ENCODE measurements at regions not wholly inside any gene's neighbourhood (a gene's known extent, or its start where the extent isn't known, plus 50 kb on each side); places are given as distances from the start of the nearest gene placed in this dataset.

- Histone ChIP-seq H3K4me1 (no peaks in the 10 kb centered on the region), H3K4me3 (no peak overlapping the region), H3K9ac (ENCODE audit: low read depth in 2 of 2, low read length in 2 of 2) (no peak overlapping the region), H3K27ac (no peak overlapping the region), H3K27me3 (no peaks in the 10 kb centered on the region), H3K36me3 (no peaks in the 10 kb centered on the region), H3K9me3 (no peaks in the 10 kb centered on the region)
- intact Hi-C loops (cut with DNase I) = no loop called here
- TF ChIP-seq CTCF (IDR thresholded peaks at IDR 0.05) = no peak
- DNase-seq = no peak
These were observed 493.9 kb upstream of the MARCKS start for GRCh38 chr6:113363048-113363798.

GRCh38 chr6:113363866-113364265 is 493.3 kb upstream of the MARCKS start:
- no peak overlapping the region for H3K9ac ChIP-seq (ENCODE audit: low read depth in 2 of 2, low read length in 2 of 2)
- no peak for TF ChIP-seq CTCF (IDR thresholded peaks at IDR 0.05)
- no peaks in the 10 kb centered on the region for H3K27me3 ChIP-seq
- no peaks in the 10 kb centered on the region for H3K4me1 ChIP-seq
- no peak overlapping the region for H3K4me3 ChIP-seq
- no peak for DNase-seq
- no peaks in the 10 kb centered on the region for H3K9me3 ChIP-seq
- H3K36me3 ChIP-seq = no peaks in the 10 kb centered on the region
- intact Hi-C loops (cut with DNase I) = no loop called here
- no peak overlapping the region for H3K27ac ChIP-seq

GRCh38 chr6:113364766-113365165 is 492.4 kb upstream of the MARCKS start:
- Histone ChIP-seq H3K9ac (ENCODE audit: low read depth in 2 of 2, low read length in 2 of 2) (no peak overlapping the region), H3K4me3 (no peak overlapping the region), H3K27ac (no peak overlapping the region), H3K9me3 (no peaks in the 10 kb centered on the region), H3K4me1 (no peaks in the 10 kb centered on the region), H3K36me3 (no peaks in the 10 kb centered on the region), H3K27me3 (no peaks in the 10 kb centered on the region)
- DNase-seq = no peak
- intact Hi-C loops (cut with DNase I) = no loop called here
- no peak for TF ChIP-seq CTCF (IDR thresholded peaks at IDR 0.05)

- no peak for DNase-seq
- H3K4me3 ChIP-seq = no peak overlapping the region
- H3K4me1 ChIP-seq = no peaks in the 10 kb centered on the region
- H3K9ac ChIP-seq (ENCODE audit: low read depth in 2 of 2, low read length in 2 of 2) = no peak overlapping the region
- H3K27ac ChIP-seq = no peak overlapping the region
- no peaks in the 10 kb centered on the region for H3K9me3 ChIP-seq
- H3K36me3 ChIP-seq = no peaks in the 10 kb centered on the region
- no peaks in the 10 kb centered on the region for H3K27me3 ChIP-seq
- no peak for TF ChIP-seq CTCF (IDR thresholded peaks at IDR 0.05)
- intact Hi-C loops (cut with DNase I) = no loop called here
These were observed 492.0 kb upstream of the MARCKS start for GRCh38 chr6:113365191-113365590.

GRCh38 chr6:113366505-113366904 is 490.6 kb upstream of the MARCKS start:
- intact Hi-C loops (cut with DNase I) = no loop called here
- H3K9me3 ChIP-seq = no peaks in the 10 kb centered on the region
- H3K27ac ChIP-seq = no peak overlapping the region
- H3K36me3 ChIP-seq = no peaks in the 10 kb centered on the region
- TF ChIP-seq CTCF (IDR thresholded peaks at IDR 0.05) = no peak
- no peak for DNase-seq
- no peak overlapping the region for H3K4me3 ChIP-seq
- H3K4me1 ChIP-seq = no peaks in the 10 kb centered on the region
- H3K9ac ChIP-seq (ENCODE audit: low read depth in 2 of 2, low read length in 2 of 2) = no peak overlapping the region
- no peaks in the 10 kb centered on the region for H3K27me3 ChIP-seq
